COLO829 (cell line): ENCODE measurements at regions not wholly inside any gene's neighbourhood (a gene's known extent, or its start where the extent isn't known, plus 50 kb on each side); places are given as distances from the start of the nearest gene placed in this dataset.

Experiments used
- DNase-seq: peaks from one replicate; pipeline ENCODE4 v3.0.0; 2012; ENCODE audit warnings: low spot score

DNA sequence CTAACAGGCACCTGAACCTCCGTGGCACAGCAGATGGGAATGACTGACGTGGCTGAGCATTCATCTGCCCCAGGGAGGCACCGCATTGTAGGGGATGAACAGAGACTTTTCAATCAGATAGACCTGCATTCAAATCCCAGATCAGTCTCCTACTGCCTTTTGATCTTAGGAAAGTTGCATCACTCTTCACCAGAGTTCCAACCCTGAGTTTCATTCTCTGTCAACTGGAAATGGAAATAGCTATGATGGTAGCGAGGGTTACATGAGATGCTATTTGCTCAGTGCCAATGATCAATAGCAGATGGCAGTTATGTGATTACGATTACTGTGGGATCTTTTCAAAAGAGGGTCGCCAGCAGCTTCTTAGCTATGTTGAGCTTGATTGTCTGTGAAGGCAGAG is 189.3 kb upstream of the RFC3 start:
- DNase-seq = no peak

DNA sequence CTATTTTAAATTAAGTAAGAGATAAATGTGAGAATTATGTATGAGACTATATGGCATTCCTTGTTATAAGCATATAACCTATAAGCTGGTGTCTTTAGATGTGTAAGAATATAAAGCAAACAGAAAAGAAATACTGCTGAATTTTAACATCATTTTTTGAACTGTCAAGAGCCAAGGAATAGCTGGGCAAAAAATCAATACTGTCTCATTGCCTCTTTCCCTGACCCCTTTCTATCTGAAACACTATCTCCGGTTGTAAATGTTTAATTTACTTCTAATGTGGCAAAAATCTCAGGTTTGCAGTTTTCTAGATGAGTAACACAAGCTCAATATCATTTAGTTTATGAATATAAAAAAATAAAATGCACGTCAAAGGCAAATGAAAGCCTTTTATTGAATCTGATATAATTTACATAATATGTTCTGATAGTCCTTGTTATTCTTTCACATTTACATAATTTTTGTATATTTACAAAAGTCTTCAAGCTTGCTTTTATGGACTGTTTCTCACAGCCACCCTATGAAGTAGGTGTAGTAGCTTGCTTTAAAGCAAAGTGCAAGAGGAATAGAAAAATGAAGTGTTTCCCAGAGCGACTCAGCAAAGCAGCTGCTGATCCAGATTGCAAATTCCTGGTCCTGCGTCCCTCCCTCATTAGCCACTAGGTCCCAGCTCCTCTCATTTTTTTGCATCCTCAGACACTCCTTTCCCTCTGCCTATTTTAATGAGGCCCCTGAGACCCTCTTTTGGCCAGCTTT is 188.2 kb upstream of the RFC3 start:
- DNase-seq = no peak

- DNase-seq = peak; percentile 82
These were observed 184.0 kb upstream of the RFC3 start for GRCh38 chr13:33633701-33634545.

DNA sequence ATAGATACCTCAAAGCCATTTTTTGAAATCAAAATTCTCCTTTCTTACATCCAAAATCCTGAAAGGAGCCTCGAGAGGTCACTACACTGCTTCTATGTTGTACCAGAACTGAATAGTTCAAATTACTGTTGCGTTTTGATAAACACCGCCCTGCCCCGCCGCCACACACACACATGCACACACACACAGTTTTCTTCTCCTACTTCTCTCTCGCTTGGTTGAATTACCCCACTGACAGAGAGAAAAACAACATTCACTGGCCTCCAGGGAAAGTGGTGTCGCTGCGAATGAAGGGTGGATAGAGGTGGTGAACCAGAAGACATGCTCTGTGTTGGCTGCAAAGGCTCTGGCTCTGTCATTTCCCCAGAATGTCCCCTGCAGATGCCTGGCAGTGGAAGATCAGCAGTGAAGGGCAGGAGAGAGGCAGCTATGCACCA is 183.4 kb upstream of the RFC3 start:
- peak; percentile 51 for DNase-seq

DNA sequence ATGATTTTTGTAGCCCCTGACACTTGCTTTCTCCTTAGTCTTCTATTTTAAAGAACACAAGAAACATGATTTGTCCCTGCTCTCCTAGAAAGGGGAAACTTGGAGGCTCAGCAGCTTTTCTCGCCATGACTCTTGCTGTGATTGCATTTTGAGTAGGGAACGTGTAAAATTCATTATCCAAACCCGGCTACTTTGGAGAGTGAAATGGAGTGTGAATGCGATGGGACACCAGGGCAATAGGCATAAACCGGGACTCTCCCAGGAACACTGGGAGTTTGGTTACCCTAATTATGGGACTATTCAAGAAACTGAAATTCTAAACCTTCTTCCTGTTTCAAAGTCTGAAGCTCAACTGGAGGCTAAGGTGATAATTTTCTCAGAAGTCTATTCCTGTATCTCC is 181.7 kb upstream of the RFC3 start:
- no peak for DNase-seq

GRCh38 chr13:33636955-33637670 is 180.8 kb upstream of the RFC3 start:
- DNase-seq = no peak

DNA sequence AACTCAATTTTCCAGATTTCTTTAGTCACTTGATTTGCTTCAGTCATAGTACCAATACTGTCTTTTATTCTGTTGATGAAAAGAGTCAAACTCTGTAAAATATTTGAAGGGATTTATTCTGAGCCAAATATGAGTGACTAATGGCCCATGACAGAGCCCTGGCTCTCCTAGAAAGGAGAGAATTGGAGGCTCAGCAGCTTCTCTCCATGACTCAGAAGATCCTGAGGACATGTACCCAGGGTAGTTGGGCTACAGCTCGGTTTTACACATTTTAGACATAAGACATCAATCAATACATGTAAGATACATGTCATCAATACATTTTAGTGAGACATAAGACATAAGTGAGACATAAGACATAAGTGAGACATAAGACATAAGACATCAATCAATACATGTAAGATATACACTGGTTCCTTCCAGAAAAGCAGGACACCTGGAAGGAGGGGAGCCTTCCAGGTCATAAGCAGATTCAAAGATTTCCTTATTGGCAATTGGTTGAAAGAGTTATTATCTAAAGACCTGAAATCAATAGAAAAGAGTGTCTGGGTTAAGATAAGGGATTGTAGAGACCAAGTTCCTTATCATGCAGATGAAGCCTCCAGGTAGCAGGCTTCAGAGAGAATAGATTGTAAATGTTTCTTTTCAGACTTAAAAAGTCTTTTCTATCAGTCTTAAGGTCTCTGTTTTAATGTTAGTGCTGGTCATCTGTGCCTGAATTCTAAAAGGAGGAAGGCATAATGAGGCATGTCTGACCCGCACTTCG is 179.8 kb upstream of the RFC3 start:
- DNase-seq = peak; percentile 32

- no peak for DNase-seq
These were observed 178.8 kb upstream of the RFC3 start for GRCh38 chr13:33639158-33639557.

DNA sequence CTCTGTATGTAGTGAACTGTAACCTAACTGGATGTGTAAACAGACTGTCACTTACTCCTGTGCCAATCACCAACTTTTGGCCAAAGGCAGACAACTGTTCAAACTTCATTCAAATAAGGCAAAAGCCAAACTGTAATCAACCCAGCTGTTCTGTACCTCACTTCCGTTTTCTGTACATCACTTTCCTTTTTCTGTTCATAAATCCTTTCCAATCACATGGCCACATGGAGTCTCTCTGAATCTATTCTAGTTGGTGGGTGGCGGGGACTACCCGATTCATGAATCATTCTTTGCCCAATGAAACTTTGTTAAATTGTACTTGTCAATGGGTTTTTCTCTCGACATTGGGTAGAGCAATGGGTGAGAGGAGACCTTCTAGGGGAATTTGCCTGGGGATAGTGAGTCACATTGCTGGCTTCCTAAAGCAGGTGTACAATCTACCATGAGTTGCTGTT is 178.3 kb upstream of the RFC3 start:
- no peak for DNase-seq

- no peak for DNase-seq
These were observed 177.1 kb upstream of the RFC3 start for GRCh38 chr13:33640832-33641231.

GRCh38 chr13:33642374-33643065 is 175.4 kb upstream of the RFC3 start:
- no peak for DNase-seq

DNA sequence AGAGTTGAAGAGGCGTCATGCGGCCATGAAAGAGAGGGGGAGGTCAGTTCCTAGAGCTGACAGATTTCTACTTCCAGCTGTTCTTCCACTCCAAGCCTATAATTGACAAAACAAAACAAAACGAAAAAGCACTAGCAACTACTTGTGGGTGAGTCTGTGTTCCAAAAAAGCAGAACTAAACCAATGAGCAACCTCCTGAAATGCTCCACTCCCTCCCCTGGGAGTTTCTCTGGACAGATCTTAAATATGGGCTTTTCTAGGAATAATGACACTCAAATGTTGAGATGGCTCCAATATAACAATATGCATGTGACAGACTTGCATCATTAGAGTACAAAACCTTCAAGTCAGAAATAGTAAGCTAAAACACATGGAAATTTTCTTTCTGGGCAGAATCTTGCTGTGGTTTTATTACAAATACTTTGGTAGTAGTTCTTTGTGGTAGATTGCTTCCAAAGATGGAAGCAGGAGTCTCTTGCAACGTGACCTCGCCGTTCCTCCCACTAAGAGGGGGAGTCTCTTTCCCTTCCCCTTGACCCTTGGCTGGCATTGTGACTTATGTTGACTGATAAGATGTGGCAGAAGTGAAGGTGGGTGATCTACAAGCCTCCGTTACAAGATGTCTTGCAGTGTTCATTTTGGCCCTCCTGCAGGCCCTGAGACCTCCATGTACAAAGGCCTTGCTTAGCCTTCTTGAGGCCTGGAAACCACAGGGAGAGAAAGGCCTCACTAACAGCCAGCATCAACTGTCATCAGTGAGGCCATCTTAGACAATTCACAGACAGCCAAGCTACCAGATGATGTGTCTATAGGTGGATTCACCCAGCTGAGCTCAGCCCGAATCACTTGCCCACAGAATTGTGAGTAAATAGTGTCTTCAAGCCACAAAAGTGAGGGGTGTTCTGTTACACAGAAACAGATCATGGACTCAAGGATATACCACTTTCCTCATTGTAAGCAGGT is 173.1 kb upstream of the RFC3 start:
- DNase-seq = no peak

GRCh38 chr13:33645591-33646554 is 172.1 kb upstream of the RFC3 start:
- no peak for DNase-seq

GRCh38 chr13:33649212-33649878 is 168.6 kb upstream of the RFC3 start:
- no peak for DNase-seq

GRCh38 chr13:33651766-33652165 is 166.2 kb upstream of the RFC3 start:
- no peak for DNase-seq

GRCh38 chr13:33657274-33657673 is 160.7 kb upstream of the RFC3 start:
- no peak for DNase-seq

GRCh38 chr13:33659466-33659865 is 158.5 kb upstream of the RFC3 start:
- DNase-seq = no peak

- no peak for DNase-seq
These were observed 158.1 kb upstream of the RFC3 start for GRCh38 chr13:33659894-33660293.
